ENCODE measurements at regions not wholly inside any gene's neighbourhood (a gene's known extent, or its start where the extent isn't known, plus 50 kb on each side); places are given as distances from the start of the nearest gene placed in this dataset.

DNA sequence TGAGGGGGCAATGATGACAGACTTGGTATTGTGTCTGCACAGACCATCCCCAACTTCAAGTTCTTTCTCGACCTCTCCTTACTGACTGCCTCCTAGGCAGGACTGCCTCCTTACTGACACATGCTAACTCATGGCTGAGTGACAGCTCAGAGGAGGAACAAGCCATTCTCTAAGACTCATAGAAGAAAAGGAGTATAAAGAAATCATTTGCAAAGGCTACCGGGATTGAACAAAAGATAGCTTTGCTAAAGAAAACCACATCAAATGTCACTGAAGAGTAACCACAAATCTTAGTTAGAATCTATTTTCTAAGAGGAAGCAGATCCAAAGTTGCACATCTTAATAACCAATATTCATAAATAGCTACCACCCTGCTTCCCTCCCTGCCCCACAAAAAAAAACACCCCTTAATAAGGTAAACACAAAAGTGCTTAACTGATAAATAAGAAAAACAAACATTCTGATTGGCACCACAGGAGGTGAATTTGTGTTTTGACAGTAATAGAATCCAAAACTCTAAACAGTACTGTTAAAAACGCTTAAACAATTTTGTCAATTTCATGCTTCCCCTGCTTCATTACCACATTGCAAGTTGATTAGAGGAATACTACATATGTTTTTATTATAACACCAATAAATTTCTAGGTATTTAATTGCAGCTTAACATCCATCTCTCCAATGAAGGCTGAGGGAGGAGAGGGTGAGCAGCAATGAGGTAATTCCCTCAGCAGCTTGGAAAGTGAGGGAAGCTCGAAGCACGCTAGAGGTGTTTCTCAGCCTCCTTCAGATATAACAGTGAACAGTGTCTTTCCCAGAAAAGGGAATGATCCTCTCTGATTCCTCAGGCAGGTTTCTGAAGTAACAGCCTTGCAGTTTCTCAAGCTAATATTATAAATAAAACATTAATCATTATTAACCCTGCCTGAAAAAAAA lies 160.0 kb downstream of the HNRNPD start:
- no peak for DNase-seq (ENCODE audit: low read depth in 1 of 2, low spot score in 1 of 2)
- no peak overlapping the region for H3K4me3 ChIP-seq
- TF ChIP-seq, protein P1, sequence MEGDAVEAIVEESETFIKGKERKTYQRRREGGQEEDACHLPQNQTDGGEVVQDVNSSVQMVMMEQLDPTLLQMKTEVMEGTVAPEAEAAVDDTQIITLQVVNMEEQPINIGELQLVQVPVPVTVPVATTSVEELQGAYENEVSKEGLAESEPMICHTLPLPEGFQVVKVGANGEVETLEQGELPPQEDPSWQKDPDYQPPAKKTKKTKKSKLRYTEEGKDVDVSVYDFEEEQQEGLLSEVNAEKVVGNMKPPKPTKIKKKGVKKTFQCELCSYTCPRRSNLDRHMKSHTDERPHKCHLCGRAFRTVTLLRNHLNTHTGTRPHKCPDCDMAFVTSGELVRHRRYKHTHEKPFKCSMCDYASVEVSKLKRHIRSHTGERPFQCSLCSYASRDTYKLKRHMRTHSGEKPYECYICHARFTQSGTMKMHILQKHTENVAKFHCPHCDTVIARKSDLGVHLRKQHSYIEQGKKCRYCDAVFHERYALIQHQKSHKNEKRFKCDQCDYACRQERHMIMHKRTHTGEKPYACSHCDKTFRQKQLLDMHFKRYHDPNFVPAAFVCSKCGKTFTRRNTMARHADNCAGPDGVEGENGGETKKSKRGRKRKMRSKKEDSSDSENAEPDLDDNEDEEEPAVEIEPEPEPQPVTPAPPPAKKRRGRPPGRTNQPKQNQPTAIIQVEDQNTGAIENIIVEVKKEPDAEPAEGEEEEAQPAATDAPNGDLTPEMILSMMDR (IDR thresholded peaks at IDR 0.05; ENCODE audit: low read depth, low read length) = no peak
- H3K4me1 ChIP-seq (ENCODE audit: low read depth) = no peaks in the 10 kb centered on the region
- H3K9me3 ChIP-seq (ENCODE audit: low read depth) = peaks cover 3% of the 10 kb centered on the region
- no peak overlapping the region for H3K27ac ChIP-seq
- H3K27me3 ChIP-seq = no peaks in the 10 kb centered on the region
- no peaks in the 10 kb centered on the region for H3K36me3 ChIP-seq

DNA sequence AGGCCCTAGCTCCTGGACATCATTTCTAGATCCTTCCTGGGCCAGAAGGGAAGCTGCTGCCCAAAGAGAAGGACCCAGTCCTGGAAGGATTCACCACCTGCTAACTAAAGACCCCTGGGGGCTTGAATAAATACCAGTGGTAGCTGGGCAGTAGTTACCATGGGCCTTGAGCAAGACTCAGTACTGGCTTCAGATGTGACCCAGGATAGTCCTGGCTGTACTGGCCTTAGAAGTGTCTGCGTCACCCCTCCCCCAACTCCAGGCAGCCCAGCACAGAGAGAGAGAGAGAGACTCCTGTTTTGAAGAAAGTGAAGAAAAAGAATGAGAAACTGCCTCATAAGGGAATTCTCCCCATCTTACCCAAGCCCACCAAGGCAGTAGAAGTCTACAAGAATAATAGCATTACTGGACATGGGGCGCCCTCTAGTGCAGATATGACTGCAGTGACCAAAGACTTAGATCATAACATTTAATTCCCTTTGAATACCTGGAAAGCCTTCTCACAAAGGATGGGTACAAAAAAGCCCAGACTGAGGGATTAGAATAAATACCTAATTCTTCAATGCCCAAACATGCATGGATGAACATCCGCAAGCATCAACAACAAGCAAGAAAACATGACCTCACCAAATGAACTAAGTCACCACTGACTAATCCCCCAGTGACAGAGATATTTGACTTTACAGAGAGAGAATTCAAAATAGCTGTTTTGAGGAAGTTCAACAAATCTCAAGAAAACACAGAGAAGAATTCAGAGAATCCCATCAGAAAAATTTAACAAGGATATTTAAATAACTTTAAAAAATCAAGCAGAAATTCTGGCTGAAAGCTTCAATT lies 171.8 kb downstream of the HNRNPD start:
- Histone ChIP-seq H3K4me1 (ENCODE audit: low read depth) (no peaks in the 10 kb centered on the region), H3K9me3 (ENCODE audit: low read depth) (no peaks in the 10 kb centered on the region), H3K36me3 (no peaks in the 10 kb centered on the region), H3K27me3 (no peaks in the 10 kb centered on the region), H3K27ac (no peak overlapping the region), H3K4me3 (no peak overlapping the region)
- peak; percentile 60 to 78 for DNase-seq (ENCODE audit: low read depth in 1 of 2, low spot score in 1 of 2)
- TF ChIP-seq, protein P1 (IDR thresholded peaks at IDR 0.05; ENCODE audit: low read depth, low read length) = peak; percentile 76

DNA sequence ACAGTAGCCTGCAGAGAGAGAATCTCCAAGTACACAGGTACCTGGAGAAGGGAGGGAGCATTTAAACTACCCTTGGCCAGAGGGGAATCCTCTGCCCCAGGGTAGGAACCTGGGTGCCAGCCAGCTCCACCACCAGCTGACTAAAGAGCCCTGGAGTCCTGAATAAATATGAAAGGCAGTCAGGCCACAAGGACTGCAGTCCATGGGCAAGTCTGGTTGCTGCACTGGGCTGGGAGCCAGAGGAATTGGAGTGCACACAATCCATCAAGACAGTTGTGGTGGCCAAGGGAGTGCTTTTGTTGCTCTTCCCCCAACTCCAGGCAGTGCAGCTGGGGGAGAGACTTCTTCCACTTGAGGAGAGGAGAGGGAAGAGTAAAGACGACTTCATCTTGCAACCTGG lies 172.5 kb downstream of the HNRNPD start:
- TF ChIP-seq, protein P1 (IDR thresholded peaks at IDR 0.05; ENCODE audit: low read depth, low read length) = no peak
- Histone ChIP-seq H3K9me3 (ENCODE audit: low read depth) (no peaks in the 10 kb centered on the region), H3K27me3 (no peaks in the 10 kb centered on the region), H3K36me3 (no peaks in the 10 kb centered on the region), H3K4me1 (ENCODE audit: low read depth) (no peaks in the 10 kb centered on the region), H3K4me3 (no peak overlapping the region), H3K27ac (no peak overlapping the region)
- DNase-seq (ENCODE audit: low read depth in 1 of 2, low spot score in 1 of 2) = peak in 1 of 2 donors; percentile 29

DNA sequence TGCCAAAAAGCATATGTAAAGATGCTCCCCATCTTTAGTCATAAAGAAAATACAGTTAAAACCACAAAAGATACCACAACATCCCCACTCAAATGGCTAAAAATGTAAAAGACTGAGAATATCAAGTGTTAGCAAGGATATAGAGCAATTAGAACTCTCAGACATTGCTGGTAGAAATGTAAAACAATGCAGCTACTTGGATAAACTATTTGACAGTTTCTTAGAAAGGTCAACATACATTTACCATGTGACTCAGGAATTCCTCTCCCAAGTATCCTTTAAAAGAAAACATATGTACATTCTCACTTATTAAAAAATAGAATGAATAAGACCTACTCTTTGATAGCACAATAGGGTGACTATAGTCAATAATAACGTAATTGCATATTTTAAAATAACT lies 173.7 kb downstream of the HNRNPD start:
- Histone ChIP-seq H3K27me3 (no peaks in the 10 kb centered on the region), H3K9me3 (ENCODE audit: low read depth) (no peaks in the 10 kb centered on the region), H3K4me1 (ENCODE audit: low read depth) (no peaks in the 10 kb centered on the region), H3K36me3 (no peaks in the 10 kb centered on the region), H3K27ac (no peak overlapping the region), H3K4me3 (no peak overlapping the region)
- no peak for DNase-seq (ENCODE audit: low read depth in 1 of 2, low spot score in 1 of 2)
- TF ChIP-seq, protein P1 (IDR thresholded peaks at IDR 0.05; ENCODE audit: low read depth, low read length) = no peak

DNA sequence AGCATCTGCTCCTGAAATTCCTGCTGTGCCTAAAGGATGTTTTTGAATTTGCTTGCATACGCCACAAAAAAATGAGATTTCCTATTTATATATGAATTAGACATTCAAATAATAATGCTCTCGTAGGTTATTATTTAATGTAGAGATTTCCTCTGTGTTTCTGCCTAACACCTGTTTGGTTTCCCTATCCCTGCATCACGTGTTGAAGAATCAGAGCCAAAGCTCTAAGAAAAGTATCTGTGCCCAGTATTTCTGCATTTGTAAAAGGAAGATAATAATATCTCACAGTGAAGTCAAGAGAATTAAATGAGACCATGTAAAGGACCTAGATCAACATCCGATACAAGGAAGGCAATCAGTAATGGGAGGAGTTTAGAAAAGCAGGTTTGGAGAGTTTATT lies 179.5 kb downstream of the HNRNPD start:
- Histone ChIP-seq H3K27me3 (no peaks in the 10 kb centered on the region), H3K9me3 (ENCODE audit: low read depth) (no peaks in the 10 kb centered on the region), H3K4me1 (ENCODE audit: low read depth) (no peaks in the 10 kb centered on the region), H3K4me3 (no peak overlapping the region), H3K27ac (no peak overlapping the region), H3K36me3 (no peaks in the 10 kb centered on the region)
- TF ChIP-seq, protein P1 (IDR thresholded peaks at IDR 0.05; ENCODE audit: low read depth, low read length) = no peak
- no peak for DNase-seq (ENCODE audit: low read depth in 1 of 2, low spot score in 1 of 2)

All from cardiac muscle cell (in vitro differentiated cells and primary cell).